GM19467 (cell line): ENCODE measurements at regions not wholly inside any gene's neighbourhood (a gene's known extent, or its start where the extent isn't known, plus 50 kb on each side); places are given as distances from the start of the nearest gene placed in this dataset.

ENCODE experiments used
- ATAC-seq: cut with Tn5 transposase; IDR thresholded peaks from one replicate; pipeline ENCODE4 v1.9.1; 2021; ENCODE audit warnings: mild to moderate bottlenecking, moderate library complexity; ENCODE audit not compliant: unreplicated experiment

DNA sequence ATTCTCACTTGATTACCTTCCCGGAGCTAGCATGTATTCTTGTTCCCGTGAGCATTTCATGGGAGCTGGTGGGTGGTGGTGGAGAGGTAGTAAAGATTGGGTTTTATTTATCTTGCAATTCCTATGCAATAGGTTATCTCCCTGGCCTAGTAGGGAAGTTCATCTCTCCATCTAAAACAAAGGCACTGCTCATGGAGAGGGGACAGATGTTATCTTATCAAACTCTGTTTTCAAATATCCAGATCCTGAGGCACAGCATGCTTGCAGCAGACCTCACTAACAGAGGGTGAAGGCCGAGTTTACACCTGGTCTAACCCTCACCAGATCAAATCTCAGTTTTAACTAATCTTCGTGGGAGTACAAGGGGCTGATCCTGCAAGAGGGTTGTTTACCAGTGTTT lies 98.9 kb downstream of the CYRIA start:
- no peak for ATAC-seq

DNA sequence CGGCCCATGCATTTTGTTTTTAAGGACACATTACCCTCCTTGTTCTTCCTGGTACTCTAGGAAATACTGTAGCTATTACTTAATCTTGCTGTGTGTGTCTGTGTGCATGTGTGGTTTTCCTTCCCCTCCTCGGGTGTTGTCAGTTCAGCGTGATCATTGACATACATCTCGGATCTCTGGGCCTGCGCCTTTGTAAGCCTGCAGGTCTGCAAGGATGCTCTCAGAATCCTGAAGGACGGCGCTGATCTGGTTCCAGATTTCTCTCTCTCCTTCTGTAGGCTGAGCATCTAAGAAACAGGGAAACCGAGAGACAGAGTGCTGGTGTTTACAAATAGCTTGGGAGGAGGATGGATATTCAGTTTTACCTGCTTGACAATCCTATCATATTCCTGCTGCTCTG lies 100.2 kb downstream of the CYRIA start:
- no peak for ATAC-seq

DNA sequence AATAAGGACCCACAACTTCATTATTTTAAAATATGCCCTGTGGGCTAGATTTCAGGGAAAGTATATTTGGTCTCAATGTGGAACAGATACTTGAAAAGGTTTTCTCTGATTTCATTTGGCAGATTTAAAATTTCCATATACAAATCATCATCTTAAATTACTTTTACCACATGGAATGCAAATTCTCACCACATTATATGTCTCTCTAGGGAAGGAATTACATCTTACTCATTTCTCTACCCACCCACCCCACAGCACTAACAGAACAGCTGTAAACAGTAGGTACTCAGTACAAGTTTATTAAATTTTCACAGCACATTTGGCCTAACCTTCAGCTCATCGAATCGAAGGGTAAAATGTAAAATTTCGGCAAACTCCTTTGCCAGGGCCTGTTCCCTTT lies 104.0 kb downstream of the CYRIA start:
- ATAC-seq = no peak

DNA sequence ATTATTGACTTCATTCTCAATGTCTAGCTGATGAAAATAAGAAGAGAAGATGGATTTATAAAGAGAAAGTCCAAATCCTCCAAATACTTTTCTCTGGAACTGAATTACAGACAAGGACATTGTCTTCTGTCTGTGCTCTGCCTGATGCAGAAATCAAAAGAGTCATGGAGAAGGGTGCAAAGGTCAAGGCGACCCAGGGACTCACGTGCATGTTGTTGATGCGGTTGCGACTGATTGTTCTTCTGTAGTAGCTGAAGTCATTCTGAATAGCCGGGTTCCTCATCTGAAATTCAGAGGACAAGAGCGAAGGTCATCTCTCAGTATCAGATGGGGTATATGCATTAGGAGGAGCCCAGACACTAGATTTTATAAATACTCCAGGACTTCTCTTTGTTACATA lies 104.4 kb downstream of the CYRIA start:
- ATAC-seq = no peak

DNA sequence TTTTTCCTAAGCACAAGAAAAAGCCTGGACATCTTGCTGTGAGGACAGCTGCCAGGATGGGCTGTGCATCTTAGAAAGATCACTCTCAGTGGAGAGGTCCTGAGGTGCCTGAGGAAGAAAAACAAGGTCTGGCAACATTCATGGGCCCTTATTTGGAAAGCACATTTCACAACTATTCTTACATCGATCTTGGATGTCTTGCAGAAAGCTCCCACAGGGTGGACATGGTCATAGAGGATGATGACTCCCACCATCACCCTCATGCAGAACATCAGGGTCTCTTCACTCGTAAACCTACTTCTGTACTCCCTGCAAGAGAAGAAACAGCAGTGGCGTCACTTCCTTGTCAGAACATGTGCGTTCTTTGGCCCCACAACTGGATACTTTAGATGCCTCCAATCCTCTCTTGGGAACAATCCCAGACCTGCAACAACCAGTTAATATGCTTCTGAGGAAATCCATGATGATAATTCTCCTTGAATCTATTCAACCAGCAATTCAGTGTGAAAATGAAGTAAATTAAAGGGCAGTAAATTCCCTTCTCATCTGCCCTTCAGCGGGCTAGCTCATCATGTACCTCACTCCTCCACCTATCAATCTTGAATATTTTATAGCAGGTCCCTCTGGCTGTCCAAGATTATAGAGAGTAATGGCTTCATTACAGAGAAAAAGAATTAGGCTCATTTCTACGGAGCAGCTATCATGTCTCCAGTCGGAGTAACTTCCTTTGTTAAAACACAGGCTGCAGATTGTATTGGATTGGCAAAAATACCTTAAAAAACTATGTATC lies 106.2 kb downstream of the CYRIA start:
- no peak for ATAC-seq

DNA sequence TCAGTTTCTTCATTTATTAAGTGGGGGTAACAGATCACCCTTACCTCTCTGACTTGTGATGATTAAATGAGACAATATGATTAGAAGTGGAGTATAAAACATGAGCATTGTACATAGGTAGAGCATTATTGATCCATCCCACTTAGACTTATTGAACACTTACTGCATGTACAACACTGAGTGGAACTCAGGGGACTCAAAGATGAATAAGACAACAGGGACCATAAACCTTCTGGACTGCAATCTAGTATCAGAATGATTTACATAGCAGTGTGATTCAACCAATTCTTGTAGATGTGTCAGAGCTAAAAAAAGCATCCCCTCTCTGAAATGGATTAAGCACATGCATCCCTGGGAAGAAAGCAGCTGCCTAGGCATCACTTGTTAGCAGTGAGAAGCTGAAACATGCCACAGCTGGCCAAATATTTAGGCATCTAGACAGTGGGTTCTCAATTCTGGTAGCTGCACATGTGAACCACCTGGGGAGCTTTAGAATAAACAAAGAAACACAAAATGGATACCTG lies 111.5 kb downstream of the CYRIA start:
- ATAC-seq = no peak

DNA sequence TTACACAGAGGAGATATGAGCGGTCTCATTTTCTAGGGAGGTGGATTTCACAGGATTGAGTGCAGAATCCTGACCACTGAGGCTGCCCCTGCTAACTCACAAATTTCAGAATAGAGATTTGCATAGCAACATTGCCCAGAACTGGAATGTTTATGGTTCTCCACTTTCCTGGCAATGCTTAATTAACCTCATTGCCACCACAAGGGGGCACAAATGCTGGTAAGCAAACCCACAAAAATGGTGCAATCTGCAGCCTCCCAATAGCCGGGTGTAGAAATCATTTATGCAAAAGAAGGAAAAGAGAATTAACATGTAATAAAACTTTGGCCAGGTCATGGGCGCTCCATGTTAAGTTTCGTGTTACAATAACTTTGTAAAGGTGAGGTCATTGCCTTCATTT lies 112.4 kb downstream of the CYRIA start:
- ATAC-seq = no peak

DNA sequence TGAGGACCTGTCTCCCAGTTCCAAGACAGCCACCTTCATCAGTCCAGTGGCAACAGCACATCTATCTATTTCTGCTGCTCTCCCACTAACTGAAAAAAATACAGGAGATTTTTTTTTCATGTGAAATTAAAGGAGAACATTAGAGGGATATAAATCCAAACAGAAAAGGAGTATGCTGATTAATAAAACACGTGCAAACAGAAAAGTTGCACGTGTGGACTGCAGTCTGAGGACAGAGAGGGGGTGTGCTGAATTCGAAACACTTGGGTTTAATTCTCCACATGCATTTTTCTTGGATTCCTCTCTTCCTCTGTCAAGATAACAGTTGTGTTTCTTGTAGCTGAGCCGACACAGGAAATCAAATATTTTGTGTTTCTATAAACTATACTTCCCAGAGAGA lies 113.4 kb downstream of the CYRIA start:
- no peak for ATAC-seq

DNA sequence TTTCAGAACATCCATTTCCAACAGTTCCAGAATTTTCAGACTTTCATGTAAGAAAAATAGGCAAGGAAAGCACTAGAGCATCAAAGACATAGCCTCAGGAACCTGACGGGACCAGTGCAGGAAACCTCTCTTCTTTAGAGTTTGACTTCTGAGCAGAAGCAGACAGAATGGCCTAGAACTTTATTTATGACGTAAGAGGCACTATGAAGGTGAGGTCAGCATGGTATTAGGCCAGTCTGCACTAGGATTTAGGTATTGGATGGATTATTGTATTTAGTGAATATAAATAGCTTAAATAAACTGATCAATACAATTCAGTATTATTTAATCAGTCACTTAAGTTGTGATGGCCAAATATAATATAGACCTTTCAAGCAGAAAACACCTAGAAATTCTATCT lies 117.6 kb downstream of the CYRIA start:
- no peak for ATAC-seq

DNA sequence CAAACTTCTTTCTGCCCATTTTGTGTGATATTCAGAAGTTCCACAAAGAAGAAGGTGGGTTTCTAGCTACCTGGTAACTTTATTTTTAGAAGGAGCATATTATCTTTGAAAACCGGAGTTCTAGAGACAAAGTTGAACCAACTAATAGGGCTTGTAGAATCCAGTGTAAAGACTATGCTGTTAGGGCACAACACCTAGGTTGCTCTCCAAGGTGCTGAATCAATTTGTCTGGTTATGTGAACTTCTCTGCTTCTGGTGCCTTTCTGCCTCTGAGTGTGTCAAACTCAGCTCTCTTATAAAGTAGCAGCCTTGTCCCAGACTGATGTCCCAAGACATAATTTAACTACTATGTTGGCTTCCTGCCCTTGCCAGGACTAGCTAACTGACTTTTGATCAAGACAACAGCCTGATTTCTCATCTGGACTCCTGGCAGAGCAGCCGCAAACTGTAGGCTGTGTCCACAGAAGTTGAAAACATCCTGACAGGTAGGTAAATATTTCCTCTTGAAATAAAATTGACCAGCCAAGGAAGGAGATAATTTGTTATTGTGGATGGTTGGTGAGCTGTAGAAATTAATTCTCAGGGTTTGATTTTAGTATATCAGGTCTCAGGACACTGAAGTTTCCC lies 119.4 kb downstream of the CYRIA start:
- no peak for ATAC-seq

DNA sequence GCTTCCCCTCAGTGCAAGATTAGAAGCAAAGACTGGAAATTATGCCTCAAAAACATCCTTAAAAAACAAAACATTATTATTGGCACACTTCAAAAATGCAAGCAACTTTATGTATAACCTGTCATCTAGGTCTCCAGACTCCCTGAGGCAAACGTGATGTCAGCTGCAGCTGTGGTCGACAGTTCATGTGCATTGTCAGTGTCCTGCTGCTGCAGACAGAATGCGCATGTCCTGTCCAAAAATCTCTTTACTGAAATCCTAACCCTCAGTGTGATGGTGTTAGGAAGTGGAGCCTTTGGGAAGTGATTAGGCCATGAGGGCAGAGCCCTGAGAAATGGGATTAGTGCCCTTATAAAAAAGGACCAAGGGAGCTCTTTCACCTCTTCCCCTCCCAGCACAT lies 126.9 kb downstream of the CYRIA start:
- no peak for ATAC-seq

DNA sequence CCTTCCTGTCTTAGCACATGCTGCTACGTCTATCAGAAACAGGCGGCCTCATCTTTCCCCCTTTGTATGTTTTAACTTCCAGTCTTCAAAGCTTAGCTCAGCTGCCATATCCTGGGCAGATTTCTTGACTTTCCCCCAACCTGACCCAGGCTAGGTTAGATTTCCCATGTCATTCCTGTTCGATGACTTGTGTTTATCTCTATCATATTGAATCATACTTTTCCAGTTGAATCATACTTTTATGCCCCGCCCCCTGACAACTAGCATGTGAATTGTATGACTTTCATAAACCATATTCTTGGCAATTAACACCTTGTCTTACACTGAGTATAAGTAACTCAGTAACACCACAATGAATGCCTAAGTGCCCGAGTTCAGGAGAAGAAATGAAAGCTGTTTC lies 128.3 kb downstream of the CYRIA start:
- ATAC-seq = no peak

DNA sequence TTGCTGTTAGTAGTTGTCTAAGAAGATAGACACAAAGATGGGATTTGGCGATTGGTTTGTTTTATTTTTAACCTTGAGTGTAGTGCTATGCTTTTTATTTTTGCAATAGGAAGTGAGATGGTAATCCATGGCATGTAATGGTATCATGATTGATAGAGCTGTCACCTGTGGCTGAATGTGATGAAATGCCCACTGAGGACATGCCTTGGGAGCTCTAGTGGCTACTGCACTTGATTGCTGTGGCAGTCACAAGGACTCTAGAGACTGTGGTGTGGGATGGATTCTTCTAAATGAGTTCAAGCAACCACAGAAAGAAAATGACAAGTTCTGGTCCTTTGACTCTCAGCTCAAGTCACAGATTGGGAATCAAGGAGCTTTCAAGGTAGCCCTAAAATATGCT lies 139.4 kb downstream of the CYRIA start:
- ATAC-seq = no peak

DNA sequence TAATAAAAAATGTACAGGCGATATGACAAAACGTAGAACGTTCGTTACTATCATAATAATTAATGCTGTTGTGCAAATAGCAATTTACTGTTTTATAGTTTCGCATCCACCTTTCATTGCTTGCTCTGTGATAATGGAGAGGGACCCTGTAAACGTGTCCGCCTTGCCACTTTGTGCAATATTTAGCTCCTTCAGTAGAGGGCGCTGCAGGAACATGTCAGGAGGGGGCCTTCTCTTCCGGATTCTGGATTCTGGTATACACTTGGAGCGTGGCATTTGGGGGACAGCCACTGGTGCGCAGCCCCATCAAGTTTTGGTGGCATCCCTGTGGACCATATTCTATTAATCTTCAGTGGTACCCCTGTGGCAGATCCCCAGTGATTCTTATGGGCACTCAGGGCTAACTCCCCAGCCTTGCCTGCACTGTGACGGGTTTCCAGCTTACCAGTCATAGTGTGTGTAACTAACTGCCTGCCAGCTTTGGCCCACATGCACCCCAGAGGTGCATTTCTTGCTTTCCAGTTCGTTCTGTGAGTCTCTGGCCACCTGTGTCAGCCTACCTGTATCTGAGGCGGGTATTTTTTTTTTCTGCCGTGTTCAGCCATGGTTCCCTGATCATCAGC lies 140.3 kb downstream of the CYRIA start:
- ATAC-seq = no peak

DNA sequence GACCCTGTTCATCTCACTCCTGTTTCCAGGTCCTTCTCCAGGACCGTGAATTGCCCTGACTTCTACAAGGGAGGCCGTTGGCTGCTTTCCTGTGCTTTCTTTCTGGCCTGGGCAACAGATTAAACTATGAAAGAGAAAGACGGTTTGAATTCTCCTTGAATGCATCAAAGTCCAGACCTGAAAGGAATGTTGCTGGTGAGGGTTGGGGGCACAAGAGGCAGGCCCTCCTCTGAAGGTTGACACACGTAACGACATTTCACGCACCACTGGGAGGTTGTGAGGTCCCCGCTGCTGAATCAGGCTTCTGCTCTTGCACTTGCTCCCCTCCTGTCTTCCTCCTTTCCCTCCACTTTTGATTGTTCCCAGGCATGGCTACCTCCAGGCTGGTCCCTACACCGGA lies 141.9 kb downstream of the CYRIA start:
- no peak for ATAC-seq

DNA sequence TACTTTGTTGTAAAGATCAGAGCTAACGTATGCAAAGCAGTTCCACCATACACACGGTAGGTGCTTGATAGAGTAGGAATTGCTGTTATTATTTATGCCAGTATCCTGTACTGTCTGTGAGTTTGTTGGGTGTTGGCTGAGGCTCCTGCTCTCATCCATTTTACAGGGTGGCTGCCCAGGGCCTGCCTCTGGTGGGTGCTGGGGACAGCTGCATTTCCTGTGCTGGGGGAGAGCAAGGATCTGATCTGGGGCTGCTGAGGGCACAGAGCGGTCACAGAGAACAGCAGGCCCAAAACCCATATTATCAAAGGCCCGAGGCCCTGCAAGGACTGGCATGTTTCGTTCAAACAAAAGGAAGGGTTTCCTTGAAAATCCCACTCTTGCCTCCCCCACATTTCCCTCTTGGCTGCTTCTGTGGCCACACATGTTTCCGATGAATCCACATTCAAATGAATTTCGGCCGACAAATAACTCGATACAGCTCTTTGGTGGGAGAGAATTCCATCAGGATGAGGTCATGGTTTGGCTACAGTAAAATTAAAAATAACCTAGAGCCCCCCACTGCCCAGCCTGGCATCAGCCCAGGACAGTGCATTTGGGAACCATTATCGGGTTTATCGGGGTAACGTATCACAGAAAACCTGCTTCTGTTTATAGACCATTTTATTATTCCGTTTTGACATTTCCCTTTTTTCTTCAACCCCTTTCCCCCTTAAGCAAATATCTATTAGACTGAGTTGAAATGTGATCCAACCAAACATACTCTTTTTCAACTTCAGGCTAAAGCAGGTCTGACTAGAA lies 143.4 kb downstream of the CYRIA start:
- no peak for ATAC-seq

DNA sequence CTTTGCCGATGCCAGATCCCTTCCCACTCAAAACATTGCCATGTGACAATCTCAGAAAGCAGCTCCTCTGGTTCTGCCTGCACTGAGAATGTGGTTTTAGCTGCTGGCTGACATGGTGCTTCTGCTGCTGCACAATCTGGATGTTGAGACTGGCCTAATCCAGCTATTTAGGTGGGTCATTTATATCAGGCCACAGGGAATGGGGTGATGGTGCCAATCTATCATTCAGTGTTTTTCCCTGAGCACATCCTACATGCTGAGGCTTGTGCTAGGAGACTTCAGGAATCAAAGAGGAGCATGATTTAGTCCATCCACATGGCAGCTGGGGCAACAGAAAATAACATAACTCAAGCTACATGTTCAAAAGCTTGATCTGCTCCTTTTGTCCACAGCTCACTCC lies 144.7 kb downstream of the CYRIA start:
- ATAC-seq = no peak

DNA sequence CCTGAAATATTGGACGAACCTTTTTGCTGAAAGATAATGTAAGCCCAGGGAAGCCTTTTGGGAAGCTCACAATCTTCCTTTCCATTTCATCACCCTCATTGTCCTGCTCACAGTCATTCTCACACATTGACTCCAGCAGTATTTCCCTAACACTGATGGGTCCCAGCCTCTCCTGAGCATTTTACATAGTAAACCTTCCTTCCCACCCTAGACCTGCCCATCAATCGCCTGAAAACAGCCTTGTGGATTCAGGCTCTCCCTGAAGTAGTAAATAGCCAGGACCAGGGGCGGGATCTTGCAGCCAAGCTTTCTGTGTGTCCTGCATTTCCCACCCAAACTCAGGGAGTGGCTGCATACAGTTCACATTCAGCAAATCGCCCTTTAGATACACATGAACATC lies 149.9 kb downstream of the CYRIA start:
- no peak for ATAC-seq

DNA sequence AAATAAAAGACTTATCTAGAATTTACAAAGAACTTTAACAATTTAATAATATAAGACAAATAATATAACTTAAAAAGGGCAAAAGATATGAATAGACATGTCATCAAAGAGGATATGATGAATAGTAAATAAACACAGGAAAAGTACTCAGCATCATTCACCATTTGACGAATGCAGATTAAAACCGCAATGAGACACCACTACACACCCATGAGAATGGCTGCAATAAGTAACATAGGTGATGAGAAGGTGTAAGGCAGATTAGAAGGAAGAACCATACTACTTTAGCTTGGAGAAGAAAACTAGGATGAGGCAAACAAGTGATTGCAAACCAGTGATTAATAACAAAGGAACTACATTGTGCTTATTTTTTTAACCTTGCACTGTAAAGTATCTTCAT lies 152.0 kb downstream of the CYRIA start:
- no peak for ATAC-seq

DNA sequence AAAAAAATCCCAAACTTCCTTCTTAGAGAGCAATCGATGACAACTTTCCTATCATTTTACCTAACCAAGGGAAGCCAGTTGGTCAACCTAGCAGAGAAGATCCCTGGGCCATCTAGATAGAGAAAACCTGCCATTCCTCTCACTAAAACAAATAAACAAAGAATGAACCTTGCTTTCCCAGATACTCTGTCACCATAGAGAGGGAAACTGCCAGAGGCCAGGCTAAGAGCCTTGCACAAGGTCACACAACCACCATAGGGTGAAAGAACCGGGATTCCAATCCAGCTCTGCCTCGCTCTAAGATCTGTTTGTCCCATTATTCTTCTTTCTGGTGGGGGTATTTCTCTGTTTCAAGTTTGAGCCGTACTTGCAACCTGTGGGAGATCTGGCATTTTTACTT lies 154.6 kb downstream of the CYRIA start:
- no peak for ATAC-seq

DNA sequence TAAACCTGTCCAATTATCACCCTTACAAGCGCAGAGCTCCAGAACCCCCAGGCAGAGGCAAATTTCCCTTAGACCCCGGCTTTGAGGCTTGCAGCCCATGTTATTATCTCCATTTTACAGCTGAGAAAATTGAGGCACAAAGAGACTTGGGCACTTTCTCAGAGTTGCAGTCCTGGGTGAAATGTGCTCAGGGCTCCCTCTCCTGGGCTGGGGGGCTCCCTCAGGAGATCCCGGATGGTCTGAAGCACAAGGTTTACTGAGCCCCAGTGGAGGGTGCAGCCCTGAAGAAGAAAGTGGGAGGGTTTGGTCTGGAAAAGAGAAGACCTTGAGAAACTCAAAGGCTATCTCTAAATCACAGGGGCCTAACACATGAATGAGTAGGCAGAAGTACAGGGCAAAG lies 156.6 kb downstream of the CYRIA start:
- no peak for ATAC-seq
